Heart left ventricle (tissue), 16 donors: ENCODE measurements at regions not wholly inside any gene's neighbourhood (a gene's known extent, or its start where the extent isn't known, plus 50 kb on each side); places are given as distances from the start of the nearest gene placed in this dataset.

Experiments used
- ATAC-seq, 4 donors: fragments of 200-7000 bp; cut with Tn5 transposase; one replicate each; pipeline ENCODE4 v1.9.1; 2020 to 2022; ENCODE audit warnings: moderate library complexity in 4 of 4, mild to moderate bottlenecking in 3 of 4, moderate number of reproducible peaks in 1 of 4
- DNase-seq, 5 donors: peaks; one replicate each; pipeline ENCODE4 v3.0.0-alpha.2; 2020
- H3K27ac ChIP-seq, 12 donors: fragments of 200-600 bp; sonication (generic) in 4 of 12; one replicate each; pipeline versions ENCODE4 v1.5.0 to v1.8.0; 2016 to 2022; ENCODE audit warnings: mild to moderate bottlenecking in 2 of 12
- H3K27me3 ChIP-seq, 9 donors: fragments of 200-600 bp; sonication (generic) in 2 of 9; one replicate each; pipeline versions ENCODE4 v1.5.1 to v1.8.0; 2016 to 2022; ENCODE audit warnings: mild to moderate bottlenecking in 3 of 9
- H3K36me3 ChIP-seq, 9 donors: fragments of 200-600 bp; sonication (generic) in 2 of 9; one replicate each; pipeline versions ENCODE4 v1.5.0 to v1.8.0; 2018 to 2022; ENCODE audit warnings: mild to moderate bottlenecking in 2 of 9
- H3K4me1 ChIP-seq, 12 donors: fragments of 200-600 bp; sonication (generic) in 4 of 12; one replicate each; pipeline versions ENCODE4 v1.5.0 to v1.8.0; 2016 to 2022; ENCODE audit warnings: mild to moderate bottlenecking in 3 of 12
- H3K4me3 ChIP-seq, 12 donors: fragments of 200-600 bp; sonication (generic) in 4 of 12; one replicate each; pipeline versions ENCODE4 v1.5.0 to v1.8.0; 2017 to 2022; ENCODE audit warnings: mild to moderate bottlenecking in 9 of 12, moderate library complexity in 4 of 12
- H3K9me3 ChIP-seq, 12 donors: fragments of 200-600 bp; sonication (generic) in 4 of 12; one replicate each; pipeline versions ENCODE4 v1.5.0 to v1.8.0; 2016 to 2022; ENCODE audit warnings: mild to moderate bottlenecking in 1 of 12
- POLR2A ChIP-seq, 2 donors: fragments of 450-650 bp; IDR thresholded peaks; one replicate each; pipeline ENCODE4 v1.6.1; 2017; ENCODE audit warnings: antibody characterized with exemption in 2 of 2, mild to moderate bottlenecking in 2 of 2, moderate library complexity in 2 of 2
- WGBS, 4 donors: extraction: QIAGEN DNeasy Blood & Tissue Kit in 2 of 4; methylation state at CpG; one replicate each; pipeline versions ENCODE4 v1.1.5 to v1.1.7; 2013 to 2018; 5-methylcytosine and 5-hydroxymethylcytosine counted together
- intact Hi-C, 10 donors: fragments of 100-400 bp; cut with DNase I; formaldehyde crosslinking; loops; one replicate each; pipeline versions ENCODE4 v1.11.1 to v1.14.2; 2022
- TF ChIP-seq, protein P1 (sequence below), 12 donors: fragments of 200-600 bp; sonication (generic) in 4 of 12; IDR thresholded peaks; one replicate each; pipeline versions ENCODE4 v1.5.0 to v1.8.0; 2018 to 2022; ENCODE audit warnings: antibody characterized with exemption in 12 of 12, mild to moderate bottlenecking in 5 of 12
- donor health status: ischemic (EF 13 %, LVEDD 7.1; RV severe dilation, severe dysfunction).
- donor health status: healthy with polysubstance abuse.
- donor health status: DM: no; HTN: yes; CAD: no.
- donor health status: DM: no; HTN: no; CAD: no.
- donor health status: ischemic (EF 25% LVEDD 6.9; RV normal size, moderate dysfunction).
- donor health status: ischemic (EF 25% LVEDD 5.7; RV mildly dilated, moderate dysfunction).
- donor health status: healthy.
- donor health status: DM: yes; HTN: yes; CAD: no.
- donor health status: ischemic (EF 35%, LVEDD 5.7; RV mildly dilated, moderate dysfunction).
- donor health status: nonischemic (EF 11% LVEDD 7.7; RV severe dilation, severe dysfunction).
- donor health status: DM: yes; HTN: yes; CAD: no.
- donor health status: PGD.
- donor health status: ischemic (EF 29% LVEDD 5.4; RV normal size, mild dysfunction).
- donor health status: nonischemic (EF 23%, LVEDD 6.1; RV moderate dilation, normal function).

- WGBS, 4 donors: 91 to 100% (median 92%) methylated on average over 1 of the region's 1 CpG
- Histone ChIP-seq H3K4me3 (no peak overlapping the region), H3K27ac (no peak overlapping the region), H3K9me3 (peaks cover 0 to 20% (median 0%) of the 10 kb centered on the region in 12 donors), H3K4me1 (no peaks in the 10 kb centered on the region), H3K27me3 (no peaks in the 10 kb centered on the region), H3K36me3 (no peaks in the 10 kb centered on the region)
- intact Hi-C loops: loop anchor here in 1 of 10 donors (10.0 kb wide), 1 partner anchor 258 kb away; no protein-coding TSS in a partner anchor
- TF ChIP-seq POLR2A (IDR thresholded peaks at IDR 0.05): no peak
- TF ChIP-seq, protein P1, sequence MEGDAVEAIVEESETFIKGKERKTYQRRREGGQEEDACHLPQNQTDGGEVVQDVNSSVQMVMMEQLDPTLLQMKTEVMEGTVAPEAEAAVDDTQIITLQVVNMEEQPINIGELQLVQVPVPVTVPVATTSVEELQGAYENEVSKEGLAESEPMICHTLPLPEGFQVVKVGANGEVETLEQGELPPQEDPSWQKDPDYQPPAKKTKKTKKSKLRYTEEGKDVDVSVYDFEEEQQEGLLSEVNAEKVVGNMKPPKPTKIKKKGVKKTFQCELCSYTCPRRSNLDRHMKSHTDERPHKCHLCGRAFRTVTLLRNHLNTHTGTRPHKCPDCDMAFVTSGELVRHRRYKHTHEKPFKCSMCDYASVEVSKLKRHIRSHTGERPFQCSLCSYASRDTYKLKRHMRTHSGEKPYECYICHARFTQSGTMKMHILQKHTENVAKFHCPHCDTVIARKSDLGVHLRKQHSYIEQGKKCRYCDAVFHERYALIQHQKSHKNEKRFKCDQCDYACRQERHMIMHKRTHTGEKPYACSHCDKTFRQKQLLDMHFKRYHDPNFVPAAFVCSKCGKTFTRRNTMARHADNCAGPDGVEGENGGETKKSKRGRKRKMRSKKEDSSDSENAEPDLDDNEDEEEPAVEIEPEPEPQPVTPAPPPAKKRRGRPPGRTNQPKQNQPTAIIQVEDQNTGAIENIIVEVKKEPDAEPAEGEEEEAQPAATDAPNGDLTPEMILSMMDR (IDR thresholded peaks at IDR 0.05): no peak
- no peak for ATAC-seq
- DNase-seq: no peak
Observed at GRCh38 chr7:34337163-34337562, 320.9 kb upstream of the NPSR1 start.

GRCh38 chr7:34338961-34339526 lies 319.0 kb upstream of the NPSR1 start:
- no peaks in the 10 kb centered on the region for H3K4me1 ChIP-seq
- no peaks in the 10 kb centered on the region for H3K27me3 ChIP-seq
- DNase-seq (no peak), ATAC-seq (no peak)
- intact Hi-C loops: loop anchor here in 1 of 10 donors (10.0 kb wide), 1 partner anchor 256 kb away; no protein-coding TSS in a partner anchor
- TF ChIP-seq, protein P1 (IDR thresholded peaks at IDR 0.05): no peak
- no peak for TF ChIP-seq POLR2A (IDR thresholded peaks at IDR 0.05)
- WGBS, 4 donors: 76 to 81% (median 77%) methylated on average over 3 of the region's 3 CpGs
- no peak overlapping the region for H3K27ac ChIP-seq
- no peaks in the 10 kb centered on the region for H3K36me3 ChIP-seq
- H3K9me3 ChIP-seq: peaks cover 0 to 20% (median 0%) of the 10 kb centered on the region in 12 donors
- no peak overlapping the region for H3K4me3 ChIP-seq

- peaks cover 0 to 20% (median 0%) of the 10 kb centered on the region in 12 donors for H3K9me3 ChIP-seq
- no peaks in the 10 kb centered on the region for H3K36me3 ChIP-seq
- 41 to 63% (median 55%) methylated on average over 2 of the region's 2 CpGs for WGBS, 4 donors
- no peak for ATAC-seq
- H3K27me3 ChIP-seq: no peaks in the 10 kb centered on the region
- no peak overlapping the region for H3K27ac ChIP-seq
- DNase-seq: no peak
- H3K4me1 ChIP-seq: no peaks in the 10 kb centered on the region
- intact Hi-C loops: loop anchor here in 1 of 10 donors (10.0 kb wide), 1 partner anchor 57 kb away; no protein-coding TSS in a partner anchor
- TF ChIP-seq, protein P1 (IDR thresholded peaks at IDR 0.05): no peak
- TF ChIP-seq POLR2A (IDR thresholded peaks at IDR 0.05): no peak
- no peak overlapping the region for H3K4me3 ChIP-seq
Observed at GRCh38 chr7:34341326-34341725, 316.7 kb upstream of the NPSR1 start.

- 88 to 95% (median 91%) methylated on average over 1 of the region's 1 CpG for WGBS, 4 donors
- H3K27me3 ChIP-seq: no peaks in the 10 kb centered on the region
- H3K36me3 ChIP-seq: no peaks in the 10 kb centered on the region
Observed at GRCh38 chr7:34342387-34342786, 315.6 kb upstream of the NPSR1 start.

More at GRCh38 chr7:34342387-34342786, 315.6 kb upstream of the NPSR1 start:
- intact Hi-C loops: loop anchor here in 1 of 10 donors (10.0 kb wide), 1 partner anchor 58 kb away; no protein-coding TSS in a partner anchor
- no peak overlapping the region for H3K27ac ChIP-seq
- H3K4me1 ChIP-seq: no peaks in the 10 kb centered on the region
- H3K9me3 ChIP-seq: peaks cover 0 to 11% (median 0%) of the 10 kb centered on the region in 12 donors
- ATAC-seq (no peak), DNase-seq (no peak)
- no peak for TF ChIP-seq POLR2A (IDR thresholded peaks at IDR 0.05)
- TF ChIP-seq, protein P1 (IDR thresholded peaks at IDR 0.05): no peak
- no peak overlapping the region for H3K4me3 ChIP-seq
